ENCODE measurements at regions not wholly inside any gene's neighbourhood (a gene's known extent, or its start where the extent isn't known, plus 50 kb on each side); places are given as distances from the start of the nearest gene placed in this dataset.

GRCh38 chr4:151865744-151866591 is 105.2 kb upstream of the GATB start:
- H2BK120ac ChIP-seq (ENCODE audit: low read depth, low read length, poor library complexity, severe bottlenecking) = no peak overlapping the region
- no peaks in the 10 kb centered on the region for H3K79me1 ChIP-seq (ENCODE audit: insufficient read depth, low read depth, low read length, poor library complexity, severe bottlenecking)
- H3K27ac ChIP-seq (ENCODE audit: insufficient read length, low read depth, low read length) = no peak overlapping the region
- no peak overlapping the region for H3K18ac ChIP-seq (ENCODE audit: insufficient read length, low read depth, low read length)
- no peak overlapping the region for H3K56ac ChIP-seq (ENCODE audit: insufficient read length, low read depth, low read length)
- no peak overlapping the region for H3K14ac ChIP-seq (ENCODE audit: insufficient read depth, low read length)
- Mint-ChIP-seq H3K36me3 (ENCODE audit: insufficient read depth in 1 of 3, low read depth in 3 of 3) (peaks cover 0 to 11% (median 11%) of the 10 kb centered on the region in 3 experiments; a peak in 5 of 7 replicates), H3K27ac (no peak overlapping the region), H3K9me3 (peaks cover 9% of the 10 kb centered on the region in 2 experiments; a peak in 4 of 5 replicates), H3K4me3 (no peak overlapping the region), H3K27me3 (ENCODE audit: low read depth) (peaks cover 9% of the 10 kb centered on the region), H3K4me1 (peaks cover 0 to 4% of the 10 kb centered on the region in 2 experiments; a peak in 1 of 4 replicates)
- H2AK5ac ChIP-seq (ENCODE audit: insufficient read length, low read length) = no peak overlapping the region
- H2AFZ ChIP-seq (ENCODE audit: low read length) = no peak overlapping the region
- TF ChIP-seq CTCF (conservative IDR thresholded peaks at IDR 0.05) = no peak
- H3K4ac ChIP-seq (ENCODE audit: low read depth, low read length) = no peak overlapping the region
- no peak overlapping the region for H3K4me2 ChIP-seq (ENCODE audit: insufficient read depth, insufficient read length, low read length)
- no peaks in the 10 kb centered on the region for H3K9me3 ChIP-seq (ENCODE audit: control insufficient read depth, low read depth, low read length)
- no peak overlapping the region for H2BK12ac ChIP-seq (ENCODE audit: insufficient read length, low read depth, low read length)
- no peak overlapping the region for H4K91ac ChIP-seq (ENCODE audit: insufficient read length, low read depth, low read length)
- H4K5ac ChIP-seq (ENCODE audit: insufficient read length, low read depth, low read length) = no peak overlapping the region
- H4K20me1 ChIP-seq (ENCODE audit: control insufficient read depth, insufficient read depth, insufficient read length) = no peaks in the 10 kb centered on the region
- H3K23ac ChIP-seq (ENCODE audit: insufficient read length, low read depth, low read length) = no peak overlapping the region
- H2BK20ac ChIP-seq (ENCODE audit: low read depth, low read length, poor library complexity, severe bottlenecking) = no peak overlapping the region
- DNase-seq = no peak
- no peaks in the 10 kb centered on the region for H3K4me1 ChIP-seq (ENCODE audit: insufficient read depth, low read length)
- H3K79me2 ChIP-seq (ENCODE audit: insufficient read depth, low read length) = no peaks in the 10 kb centered on the region
- no peak overlapping the region for H2BK15ac ChIP-seq (ENCODE audit: low read depth, low read length)
- H4K8ac ChIP-seq (replicated peaks; ENCODE audit: insufficient read length, low read depth, low read length) = no peak overlapping the region
- no peak overlapping the region for H3T11ph ChIP-seq (ENCODE audit: low read length)
- no peaks in the 10 kb centered on the region for H3K27me3 ChIP-seq (ENCODE audit: insufficient read depth, low read length)
- no peak overlapping the region for H2BK5ac ChIP-seq (ENCODE audit: insufficient read length, low read length)
- H3K9ac ChIP-seq (ENCODE audit: extremely low read depth, insufficient read length, low read length) = no peak overlapping the region
- no peaks in the 10 kb centered on the region for H3K23me2 ChIP-seq (ENCODE audit: insufficient read length, low read depth, low read length, poor library complexity, severe bottlenecking)
- no CpG with 5 or more reads among the region's 9 CpGs for WGBS (ENCODE audit: extremely low coverage, insufficient read length, low lambda C conversion rate)
